Panc1 (cell line): ENCODE measurements at regions not wholly inside any gene's neighbourhood (a gene's known extent, or its start where the extent isn't known, plus 50 kb on each side); places are given as distances from the start of the nearest gene placed in this dataset.

ENCODE experiments used
- CTCF ChIP-seq: fragments of 450-650 bp; IDR thresholded peaks from 2 replicates; pipeline ENCODE4 v1.5.1; 2017; ENCODE audit warnings: mild to moderate bottlenecking
- REST ChIP-seq, 2 experiments: IDR thresholded peaks; 2 replicates each; pipeline ENCODE4 v1.6.1; 2011 to 2012; ENCODE audit warnings: low read depth in 2 of 2, control low read depth in 1 of 2, low read length in 1 of 2, mild to moderate bottlenecking in 1 of 2, moderate library complexity in 1 of 2; ENCODE audit not compliant: insufficient read depth in 1 of 2
- SIN3A ChIP-seq: IDR thresholded peaks from 2 replicates; pipeline ENCODE4 v1.6.1; 2012; ENCODE audit warnings: low read depth, mild to moderate bottlenecking, low read length, moderate library complexity, borderline replicate concordance; ENCODE audit not compliant: insufficient read depth
- TCF7L2 ChIP-seq: IDR thresholded peaks from 2 replicates; pipeline ENCODE4 v1.6.1; 2011; ENCODE audit warnings: mild to moderate bottlenecking, low read depth, low read length, inconsistent platforms

- TF ChIP-seq CTCF (no peak), REST (IDR thresholded peaks at IDR 0.05; ENCODE audit: insufficient read depth in 1 of 2, low read depth in 2 of 2, low read length in 1 of 2) (no peak), SIN3A (no peak), TCF7L2 (no peak)
Measured at GRCh38 chr3:13148126-13148525, 74.9 kb upstream of the IQSEC1 start.
